GM23338 (cell line): ENCODE measurements at regions not wholly inside any gene's neighbourhood (a gene's known extent, or its start where the extent isn't known, plus 50 kb on each side); places are given as distances from the start of the nearest gene placed in this dataset.

Experiments
- CREB1 ChIP-seq: fragments of 250-450 bp; sonication (Bioruptor Pico); IDR thresholded peaks from 2 replicates; pipeline ENCODE4 v1.5.0; 2020; ENCODE audit warnings: low read depth, mild to moderate bottlenecking, moderate library complexity
- CTCF ChIP-seq, 2 experiments: fragments of 200-600 bp in 1 of 2; sonication (generic) in 1 of 2; conservative IDR thresholded peaks; 2 replicates each; pipeline versions ENCODE4 v1.5.1 to v1.6.1; 2016 to 2017; ENCODE audit warnings: antibody characterized with exemption in 2 of 2, low read depth in 2 of 2, mild to moderate bottlenecking in 2 of 2, moderate library complexity in 1 of 2
- ETS1 ChIP-seq: IDR thresholded peaks from 2 replicates; pipeline ENCODE4 v1.6.1; 2016; ENCODE audit warnings: antibody characterized with exemption
- EZH2 ChIP-seq: fragments of 200-600 bp; sonication (generic); IDR thresholded peaks from one replicate; pipeline ENCODE4 v1.8.0; 2017; ENCODE audit warnings: antibody characterized with exemption, mild to moderate bottlenecking, low read depth; ENCODE audit not compliant: unreplicated experiment
- EZH2phosphoT487 ChIP-seq: fragments of 200-600 bp; sonication (generic); IDR thresholded peaks from one replicate; pipeline ENCODE4 v1.8.1; 2018; ENCODE audit warnings: antibody characterized with exemption; ENCODE audit not compliant: unreplicated experiment
- NANOG ChIP-seq: IDR thresholded peaks from 2 replicates; pipeline ENCODE4 v1.6.1; 2016; ENCODE audit warnings: antibody characterized with exemption, borderline replicate concordance
- POLR2AphosphoS5 ChIP-seq: IDR thresholded peaks from 2 replicates; pipeline ENCODE4 v1.6.1; 2016; ENCODE audit warnings: antibody characterized with exemption, low read depth
- REST ChIP-seq: IDR thresholded peaks from one replicate; pipeline ENCODE4 v1.6.1; 2018; ENCODE audit warnings: antibody characterized with exemption; ENCODE audit not compliant: unreplicated experiment
- STAT1 ChIP-seq: IDR thresholded peaks from one replicate; pipeline ENCODE4 v1.6.1; 2016; ENCODE audit warnings: antibody characterized with exemption; ENCODE audit not compliant: unreplicated experiment

- no peak for TF ChIP-seq EZH2phosphoT487
- TF ChIP-seq CTCF (conservative IDR thresholded peaks at IDR 0.05; ENCODE audit: low read depth in 2 of 2): no peak
- no peak for TF ChIP-seq EZH2
- no peak for TF ChIP-seq CREB1 (CRISPR knock-in tag)
- no peak for TF ChIP-seq POLR2AphosphoS5
- TF ChIP-seq STAT1: no peak
- TF ChIP-seq ETS1: no peak
- no peak for TF ChIP-seq REST
- no peak for TF ChIP-seq NANOG
Measured at GRCh38 chrX:97797076-97797475, 913.4 kb downstream of the RPA4 start.
